ENCODE measurements at regions not wholly inside any gene's neighbourhood (a gene's known extent, or its start where the extent isn't known, plus 50 kb on each side); places are given as distances from the start of the nearest gene placed in this dataset.

DNA sequence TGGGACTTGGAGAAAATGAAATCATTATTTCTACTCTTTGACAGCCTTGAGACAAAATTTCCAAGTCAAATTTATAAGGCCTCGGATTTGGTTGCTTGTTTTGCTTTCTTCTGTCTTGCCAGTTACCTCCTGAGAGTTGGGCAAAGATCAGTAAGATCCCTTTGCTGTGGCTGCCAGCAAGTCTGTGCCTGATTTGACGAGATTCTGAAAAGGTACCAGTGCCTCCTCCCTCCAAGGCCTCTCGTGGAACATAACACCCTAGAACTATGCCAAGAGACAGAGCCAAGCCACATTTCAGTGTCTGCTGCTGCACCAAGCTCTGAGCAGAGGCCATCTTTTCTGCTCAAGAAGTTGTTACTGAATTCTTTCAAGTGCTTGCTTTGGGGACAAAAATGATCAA is 61.0 kb downstream of the GTPBP8 start:
- no peaks in the 10 kb centered on the region for H3K9me3 ChIP-seq (ENCODE audit: low read depth)
- no peaks in the 10 kb centered on the region for H3K4me1 ChIP-seq (ENCODE audit: low read depth)
- DNase-seq (ENCODE audit: low read depth in 1 of 2, low spot score in 1 of 2) = peak in 1 of 2 donors; percentile 25
- TF ChIP-seq, protein P1, sequence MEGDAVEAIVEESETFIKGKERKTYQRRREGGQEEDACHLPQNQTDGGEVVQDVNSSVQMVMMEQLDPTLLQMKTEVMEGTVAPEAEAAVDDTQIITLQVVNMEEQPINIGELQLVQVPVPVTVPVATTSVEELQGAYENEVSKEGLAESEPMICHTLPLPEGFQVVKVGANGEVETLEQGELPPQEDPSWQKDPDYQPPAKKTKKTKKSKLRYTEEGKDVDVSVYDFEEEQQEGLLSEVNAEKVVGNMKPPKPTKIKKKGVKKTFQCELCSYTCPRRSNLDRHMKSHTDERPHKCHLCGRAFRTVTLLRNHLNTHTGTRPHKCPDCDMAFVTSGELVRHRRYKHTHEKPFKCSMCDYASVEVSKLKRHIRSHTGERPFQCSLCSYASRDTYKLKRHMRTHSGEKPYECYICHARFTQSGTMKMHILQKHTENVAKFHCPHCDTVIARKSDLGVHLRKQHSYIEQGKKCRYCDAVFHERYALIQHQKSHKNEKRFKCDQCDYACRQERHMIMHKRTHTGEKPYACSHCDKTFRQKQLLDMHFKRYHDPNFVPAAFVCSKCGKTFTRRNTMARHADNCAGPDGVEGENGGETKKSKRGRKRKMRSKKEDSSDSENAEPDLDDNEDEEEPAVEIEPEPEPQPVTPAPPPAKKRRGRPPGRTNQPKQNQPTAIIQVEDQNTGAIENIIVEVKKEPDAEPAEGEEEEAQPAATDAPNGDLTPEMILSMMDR (IDR thresholded peaks at IDR 0.05; ENCODE audit: low read depth, low read length) = no peak
- no peaks in the 10 kb centered on the region for H3K27me3 ChIP-seq
- H3K4me3 ChIP-seq = no peak overlapping the region
- H3K27ac ChIP-seq = no peak overlapping the region
- H3K36me3 ChIP-seq = no peaks in the 10 kb centered on the region

DNA sequence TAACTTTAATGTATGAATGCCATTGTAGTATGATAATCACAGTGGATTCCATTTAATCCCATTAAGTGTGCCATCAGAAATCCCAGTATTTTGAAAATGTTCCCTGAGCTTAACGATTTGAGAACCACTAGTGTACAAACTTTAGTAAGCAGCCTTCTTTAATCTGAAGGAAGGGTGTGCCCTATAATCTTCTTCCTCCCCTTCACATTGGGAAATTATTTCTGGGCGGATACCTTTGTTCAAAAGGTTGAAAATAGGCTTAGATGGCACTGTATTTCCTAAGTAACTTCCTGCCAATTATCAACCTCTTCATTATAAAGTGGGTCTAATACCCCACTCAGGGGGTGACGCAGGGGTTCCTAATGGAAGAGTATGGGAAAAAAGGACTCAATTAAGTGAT is 62.4 kb downstream of the GTPBP8 start:
- Histone ChIP-seq H3K4me1 (ENCODE audit: low read depth) (no peaks in the 10 kb centered on the region), H3K27ac (no peak overlapping the region), H3K4me3 (no peak overlapping the region), H3K27me3 (no peaks in the 10 kb centered on the region), H3K36me3 (no peaks in the 10 kb centered on the region), H3K9me3 (ENCODE audit: low read depth) (no peaks in the 10 kb centered on the region)
- no peak for DNase-seq (ENCODE audit: low read depth in 1 of 2, low spot score in 1 of 2)
- TF ChIP-seq, protein P1 (IDR thresholded peaks at IDR 0.05; ENCODE audit: low read depth, low read length) = no peak

DNA sequence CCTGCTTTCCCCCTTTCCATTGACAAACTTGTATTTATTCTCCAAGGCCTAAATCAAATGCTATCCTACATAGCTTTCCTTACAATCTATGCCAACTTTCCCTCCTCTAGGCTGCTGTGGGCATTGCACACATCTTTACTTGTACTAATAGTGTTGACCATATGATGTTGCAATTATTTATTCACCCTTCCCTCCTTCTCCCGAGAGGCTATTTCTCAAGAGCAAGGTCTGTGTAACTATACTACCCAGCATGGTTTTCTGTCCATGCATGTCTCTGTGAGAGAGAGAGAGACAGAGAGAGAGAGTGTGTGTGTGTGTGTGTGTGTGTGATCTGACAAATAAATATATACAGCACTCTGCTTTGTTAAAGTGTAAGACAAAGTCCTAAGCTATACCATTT is 63.8 kb downstream of the GTPBP8 start:
- Histone ChIP-seq H3K4me1 (ENCODE audit: low read depth) (no peaks in the 10 kb centered on the region), H3K4me3 (no peak overlapping the region), H3K36me3 (no peaks in the 10 kb centered on the region), H3K9me3 (ENCODE audit: low read depth) (no peaks in the 10 kb centered on the region), H3K27me3 (no peaks in the 10 kb centered on the region), H3K27ac (no peak overlapping the region)
- TF ChIP-seq, protein P1 (IDR thresholded peaks at IDR 0.05; ENCODE audit: low read depth, low read length) = peak; percentile 40
- DNase-seq (ENCODE audit: low read depth in 1 of 2, low spot score in 1 of 2) = peak in 1 of 2 donors; percentile 89

DNA sequence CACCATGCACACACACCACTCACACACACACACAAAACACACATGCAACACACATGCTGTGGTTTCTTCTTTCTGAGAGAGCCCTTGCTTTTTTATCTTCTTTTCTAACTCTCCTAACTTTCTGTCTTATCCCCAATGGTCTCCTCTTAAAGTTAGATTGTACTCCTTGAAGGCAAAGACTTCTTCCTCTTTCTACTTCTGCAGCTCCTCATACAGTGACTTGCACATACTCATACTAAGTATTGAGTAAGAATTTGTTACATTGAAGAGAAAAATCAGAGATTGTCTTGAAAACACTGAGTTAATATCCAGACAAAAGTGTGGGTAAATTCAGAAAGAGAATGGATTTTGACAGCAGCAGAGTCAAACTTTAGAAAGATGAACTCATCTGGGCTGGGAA is 64.4 kb downstream of the GTPBP8 start:
- DNase-seq (ENCODE audit: low read depth in 1 of 2, low spot score in 1 of 2) = peak in 1 of 2 donors; percentile 1
- TF ChIP-seq, protein P1 (IDR thresholded peaks at IDR 0.05; ENCODE audit: low read depth, low read length) = no peak
- Histone ChIP-seq H3K27me3 (no peaks in the 10 kb centered on the region), H3K27ac (no peak overlapping the region), H3K4me3 (no peak overlapping the region), H3K4me1 (ENCODE audit: low read depth) (no peaks in the 10 kb centered on the region), H3K9me3 (ENCODE audit: low read depth) (no peaks in the 10 kb centered on the region), H3K36me3 (no peaks in the 10 kb centered on the region)

DNA sequence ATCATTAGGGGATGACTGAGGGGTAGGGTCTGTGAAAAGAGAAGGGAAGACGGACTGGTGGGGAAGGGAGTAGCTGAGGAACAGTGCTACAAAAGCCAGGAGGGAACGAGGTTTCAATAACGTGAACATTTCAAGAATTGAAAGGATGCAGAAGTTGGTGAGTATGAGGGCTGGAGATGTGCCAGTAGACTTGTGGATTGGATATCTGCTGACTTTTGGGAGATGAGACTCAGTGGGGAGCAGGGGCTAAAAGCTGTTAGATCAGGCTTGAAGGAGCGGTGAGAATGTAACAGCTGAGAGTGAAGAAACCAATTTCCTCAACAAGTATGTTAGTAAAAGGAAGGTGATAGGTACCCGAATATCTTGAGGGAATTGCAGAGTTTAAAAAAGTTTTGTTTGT is 65.2 kb downstream of the GTPBP8 start:
- TF ChIP-seq, protein P1 (IDR thresholded peaks at IDR 0.05; ENCODE audit: low read depth, low read length) = no peak
- Histone ChIP-seq H3K9me3 (ENCODE audit: low read depth) (no peaks in the 10 kb centered on the region), H3K36me3 (no peaks in the 10 kb centered on the region), H3K27ac (no peak overlapping the region), H3K4me3 (no peak overlapping the region), H3K4me1 (ENCODE audit: low read depth) (no peaks in the 10 kb centered on the region), H3K27me3 (no peaks in the 10 kb centered on the region)
- DNase-seq (ENCODE audit: low read depth in 1 of 2, low spot score in 1 of 2) = peak in 1 of 2 donors; percentile 22

DNA sequence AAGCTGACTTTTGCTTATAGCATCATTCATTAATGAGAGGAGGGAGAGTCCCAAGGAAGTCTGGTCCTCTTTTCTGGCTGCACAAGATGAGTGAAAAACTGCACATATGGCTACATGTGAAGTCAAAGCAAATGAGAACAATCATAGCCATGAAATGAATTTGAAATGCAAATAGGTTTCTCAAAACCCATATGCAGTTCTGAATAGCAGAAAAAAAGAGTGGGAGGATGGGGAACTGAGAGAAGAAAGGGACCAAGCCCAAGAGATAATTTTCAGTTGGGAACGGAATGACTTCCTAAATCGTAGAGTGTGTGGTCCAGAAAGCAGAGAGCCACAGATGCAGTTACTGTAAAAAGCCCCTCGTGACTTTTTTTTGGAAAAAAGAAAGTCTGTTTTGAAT is 66.3 kb downstream of the GTPBP8 start:
- no peak for DNase-seq (ENCODE audit: low read depth in 1 of 2, low spot score in 1 of 2)
- Histone ChIP-seq H3K9me3 (ENCODE audit: low read depth) (no peaks in the 10 kb centered on the region), H3K4me1 (ENCODE audit: low read depth) (no peaks in the 10 kb centered on the region), H3K36me3 (no peaks in the 10 kb centered on the region), H3K27ac (no peak overlapping the region), H3K27me3 (no peaks in the 10 kb centered on the region), H3K4me3 (no peak overlapping the region)
- TF ChIP-seq, protein P1 (IDR thresholded peaks at IDR 0.05; ENCODE audit: low read depth, low read length) = no peak

All from cardiac muscle cell (in vitro differentiated cells and primary cell).